GM18868 (cell line): ENCODE measurements at regions not wholly inside any gene's neighbourhood (a gene's known extent, or its start where the extent isn't known, plus 50 kb on each side); places are given as distances from the start of the nearest gene placed in this dataset.
A peak's percentile ranks its signal among the peaks of the same experiment; 100 is the strongest.
"Not testable (repeated sequence)": the region's sequence is repeated elsewhere in the genome, so short reads cannot be mapped to it uniquely, and the experiment has no call there.

Experiments used
- ATAC-seq: cut with Tn5 transposase; IDR thresholded peaks from one replicate; pipeline ENCODE4 v1.9.1; 2021; ENCODE audit warnings: mild to moderate bottlenecking, moderate library complexity; ENCODE audit not compliant: unreplicated experiment

DNA sequence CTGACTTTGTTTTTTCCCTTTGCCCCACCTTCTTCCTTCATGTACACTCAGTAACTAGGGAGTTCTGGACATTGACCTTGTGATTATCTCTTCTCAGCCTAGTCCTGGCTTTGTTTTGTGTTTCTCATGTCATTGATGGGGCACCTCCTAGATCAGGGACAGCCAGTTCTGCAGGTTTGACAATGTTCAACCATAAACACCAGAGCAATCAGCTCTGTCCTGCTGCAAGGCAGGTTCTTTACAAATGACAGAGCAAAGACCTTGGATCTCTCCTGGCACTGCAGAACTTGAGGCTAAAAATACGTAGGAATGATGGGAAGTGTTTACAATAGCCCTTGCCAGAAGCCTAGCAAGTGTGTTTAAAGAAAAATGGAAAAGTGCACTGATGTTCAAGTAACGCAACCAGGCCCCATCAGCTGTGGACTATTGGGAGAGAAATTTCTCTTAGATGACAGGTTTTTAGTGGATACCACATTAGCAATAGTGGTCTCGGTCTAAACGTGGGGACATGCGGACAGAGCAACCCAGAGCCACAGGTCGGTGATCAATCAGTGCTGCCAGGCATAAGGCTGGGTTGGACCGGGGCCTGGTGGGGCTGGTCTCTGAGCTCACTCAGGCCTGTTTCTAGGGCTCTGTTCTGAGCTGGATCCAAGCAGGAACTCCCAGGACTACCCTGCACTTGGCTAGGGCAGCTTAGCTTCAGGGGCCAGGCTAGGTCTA, 76.8 kb downstream of the SOWAHC start:
- no peak for ATAC-seq

DNA sequence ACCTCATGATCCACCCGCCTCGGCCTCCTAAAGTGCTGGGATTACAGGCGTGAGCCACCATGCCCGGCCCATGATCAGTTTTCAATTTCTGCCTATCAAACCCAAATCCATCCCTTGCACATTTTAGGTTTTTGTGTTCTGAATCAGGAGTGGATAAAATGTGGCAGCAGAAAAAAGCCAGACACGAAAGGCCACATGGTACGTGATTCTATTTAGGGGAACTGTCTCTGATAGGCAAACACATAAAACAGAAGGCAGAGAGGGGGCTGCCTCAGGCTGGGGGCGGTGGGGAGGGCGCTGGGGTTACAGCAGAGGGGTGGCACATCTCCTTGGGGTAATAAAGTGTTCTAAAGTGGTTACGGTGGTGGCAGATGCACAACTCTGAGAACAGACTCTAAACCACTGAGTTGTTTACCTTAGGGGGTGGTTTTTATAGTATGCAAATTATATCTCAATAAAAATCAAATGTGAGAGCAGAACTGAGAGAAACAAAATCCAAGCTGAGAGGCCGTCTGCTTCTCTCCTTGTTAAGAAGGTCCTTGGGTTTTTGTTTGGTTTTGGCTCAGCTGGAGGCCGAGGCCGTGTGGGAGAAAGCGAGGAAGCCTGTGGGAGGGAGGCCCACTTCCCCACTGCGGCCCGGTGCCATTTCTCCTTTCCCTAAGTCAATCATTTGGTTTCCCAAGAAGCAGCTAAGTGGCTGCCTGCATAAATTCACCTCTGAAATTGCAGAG, 78.0 kb downstream of the SOWAHC start:
- no peak for ATAC-seq

DNA sequence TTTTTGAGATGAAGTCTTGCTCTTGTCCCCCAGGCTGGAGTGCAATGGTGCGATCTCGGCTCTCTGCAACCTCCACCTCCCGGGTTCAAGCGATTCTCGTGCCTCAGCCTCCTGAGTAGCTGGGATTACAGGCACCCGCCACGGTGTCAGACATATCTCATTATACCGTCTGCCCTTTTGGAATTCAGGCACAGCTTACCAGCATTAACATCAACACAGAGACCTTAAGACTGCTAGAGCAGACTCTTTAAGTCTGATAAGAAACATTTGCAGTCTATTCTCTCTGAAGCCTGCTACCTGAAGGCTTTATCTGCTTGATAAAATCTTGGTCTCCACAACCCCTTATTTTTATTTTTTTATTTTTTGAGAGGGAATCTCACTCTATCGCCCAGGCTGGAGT, 78.7 kb downstream of the SOWAHC start:
- not testable (repeated sequence) for ATAC-seq

DNA sequence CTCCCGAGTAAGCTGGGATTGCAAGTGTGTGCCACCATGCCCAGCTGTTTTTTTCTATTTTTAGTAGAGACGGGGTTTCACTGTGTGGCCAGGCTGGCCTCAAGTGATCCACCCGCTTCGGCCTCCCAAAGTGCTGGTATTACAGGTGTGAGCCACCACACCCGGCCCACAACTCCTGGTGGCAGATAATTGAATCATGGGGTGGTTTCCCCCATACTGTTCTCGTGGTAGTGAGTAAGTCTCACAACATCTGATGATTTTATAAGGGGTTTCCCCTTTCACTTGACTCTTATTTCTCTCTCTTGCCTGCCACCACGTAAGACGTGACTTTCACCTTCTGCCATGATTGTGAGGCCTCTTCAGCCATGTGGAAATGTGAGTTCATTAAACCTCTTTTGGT, 79.1 kb downstream of the SOWAHC start:
- not testable (repeated sequence) for ATAC-seq

DNA sequence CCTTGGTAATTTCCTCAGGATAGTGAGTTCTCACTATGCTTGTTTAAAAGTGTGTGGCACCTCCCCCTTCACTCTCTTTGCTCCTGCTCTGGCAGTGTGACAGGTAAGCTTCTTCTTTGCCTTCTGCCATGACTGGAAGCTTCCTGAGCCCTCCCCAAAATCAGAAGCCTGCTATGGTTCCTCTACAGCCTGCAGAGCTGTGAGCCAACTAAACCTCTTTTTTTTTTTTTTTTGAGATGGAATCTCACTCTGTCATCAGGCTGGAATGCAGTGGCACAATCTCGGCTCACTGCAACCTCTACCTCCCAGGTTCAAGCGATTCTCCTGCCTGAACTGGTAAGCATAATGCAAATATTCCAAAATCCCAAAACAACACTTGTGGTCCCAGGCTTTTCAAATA, 80.0 kb downstream of the SOWAHC start:
- ATAC-seq = no peak

DNA sequence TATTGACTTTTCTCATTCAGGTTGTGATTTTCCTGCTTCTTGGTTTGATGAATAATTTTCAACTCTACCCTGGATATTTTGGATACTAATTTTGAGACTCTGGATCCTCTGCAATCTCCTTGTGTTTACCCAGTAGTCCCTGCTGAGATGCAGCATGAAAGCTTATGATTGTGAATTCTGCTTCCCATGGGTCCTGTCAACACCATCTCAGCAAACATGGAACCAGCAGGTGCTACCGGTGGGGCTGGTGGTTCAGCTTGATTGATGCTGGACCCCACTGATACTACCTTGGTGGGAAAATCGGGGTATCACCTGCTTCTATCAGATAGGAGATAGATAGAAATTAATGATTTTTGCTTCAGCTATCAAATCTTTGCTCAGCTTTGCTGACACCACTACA, 81.1 kb downstream of the SOWAHC start:
- ATAC-seq = no peak

DNA sequence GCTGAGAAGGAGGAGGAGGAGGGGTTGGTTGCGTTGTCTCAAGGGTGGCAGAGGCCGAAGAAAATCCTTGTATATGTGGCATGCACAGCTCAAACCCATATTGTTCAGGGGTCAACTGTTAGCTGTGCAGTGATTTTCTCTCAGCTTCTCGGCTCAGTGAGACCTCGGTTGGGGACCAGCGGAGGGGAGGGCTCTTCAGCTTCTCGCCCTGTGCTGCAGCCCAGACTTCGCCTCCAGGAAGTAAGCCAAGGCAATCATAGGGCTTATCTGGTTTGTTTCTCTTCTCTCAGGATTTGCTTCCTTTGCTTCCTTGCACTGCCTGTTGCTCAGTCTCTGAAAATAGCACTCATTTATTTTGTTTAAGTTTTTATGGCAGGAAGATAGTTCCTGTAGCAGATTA, 85.5 kb downstream of the SOWAHC start:
- no peak for ATAC-seq

DNA sequence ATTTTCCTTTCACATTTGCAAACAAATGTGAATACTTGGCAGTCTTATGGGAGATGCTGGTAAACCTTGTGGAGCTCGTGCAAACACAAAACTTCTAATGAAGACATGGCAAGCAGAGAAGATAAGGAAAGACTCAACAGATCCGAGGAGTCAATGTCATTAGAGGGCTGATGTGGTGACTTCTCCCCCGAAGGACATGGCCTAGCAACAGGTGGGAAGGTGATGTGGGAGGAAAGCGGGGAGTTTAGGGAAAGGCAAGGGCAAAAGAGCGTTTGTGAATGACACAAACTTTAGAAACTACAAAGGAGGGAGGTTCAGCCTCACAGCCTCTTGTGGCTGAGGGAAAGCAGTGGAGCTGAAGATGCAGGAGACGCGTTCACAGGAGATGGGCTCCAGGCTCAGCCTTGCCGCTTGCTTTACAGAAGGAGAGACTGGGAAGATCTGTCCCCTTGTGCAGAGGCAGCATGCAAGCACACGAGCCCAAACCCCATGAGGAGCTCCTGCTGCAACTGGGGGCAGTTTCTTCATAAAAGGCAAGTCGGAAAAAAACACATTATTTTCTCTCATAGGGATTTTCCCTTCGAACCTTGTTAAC, 86.6 kb downstream of the SOWAHC start:
- ATAC-seq = no peak

DNA sequence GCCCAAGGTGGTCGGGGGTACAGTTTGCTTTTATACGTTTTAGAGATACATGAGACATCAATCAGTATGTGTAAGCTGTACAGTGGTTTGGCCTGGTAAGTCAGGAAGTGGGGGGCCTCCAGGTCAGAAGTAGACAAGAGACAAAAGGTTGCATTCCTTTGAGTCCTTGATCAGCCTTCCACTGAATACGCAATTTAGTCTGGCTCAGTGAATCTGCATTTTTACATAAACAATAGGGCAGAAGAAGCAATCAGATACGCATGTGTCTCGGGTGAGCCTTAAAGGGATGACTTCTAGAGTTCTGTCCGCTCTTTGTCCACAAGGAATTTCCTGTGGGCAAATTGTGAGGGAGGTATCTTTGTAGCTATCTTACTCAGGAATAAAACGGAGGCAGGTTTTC, 87.2 kb downstream of the SOWAHC start:
- no peak for ATAC-seq

DNA sequence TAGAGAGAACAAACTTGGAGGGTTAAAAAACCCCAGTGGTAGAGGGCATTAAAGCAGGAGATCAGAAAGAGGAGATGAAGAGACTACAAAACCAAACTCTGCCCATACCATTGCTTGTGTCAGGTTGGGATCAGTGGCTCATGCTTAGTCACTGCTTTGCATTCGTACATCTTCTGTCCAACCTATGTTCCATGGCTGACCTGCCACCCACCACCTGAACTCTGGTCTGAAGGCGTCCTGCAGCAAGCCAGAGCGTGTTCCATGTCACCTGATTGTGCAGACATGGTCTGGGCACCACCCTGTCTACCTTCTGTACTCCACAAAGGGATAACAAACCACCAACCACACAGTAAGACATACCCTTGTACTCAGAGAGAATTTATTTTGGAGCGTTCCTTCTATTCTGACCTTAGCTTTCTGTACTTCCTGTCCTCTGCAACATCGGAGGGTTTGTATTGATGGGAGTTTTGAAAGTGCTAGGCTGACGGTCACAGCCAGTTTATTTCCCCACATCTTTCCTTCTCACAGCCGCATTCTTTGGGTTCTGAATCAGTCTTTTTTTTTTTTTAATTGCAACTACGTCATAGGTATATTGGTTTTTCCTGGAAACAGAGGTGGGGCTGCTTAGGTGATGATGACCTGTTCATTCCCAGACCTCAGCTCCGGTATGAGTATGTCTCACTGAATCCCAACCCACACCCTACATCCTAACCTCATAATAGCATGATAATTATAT, 88.3 kb downstream of the SOWAHC start:
- ATAC-seq = no peak

DNA sequence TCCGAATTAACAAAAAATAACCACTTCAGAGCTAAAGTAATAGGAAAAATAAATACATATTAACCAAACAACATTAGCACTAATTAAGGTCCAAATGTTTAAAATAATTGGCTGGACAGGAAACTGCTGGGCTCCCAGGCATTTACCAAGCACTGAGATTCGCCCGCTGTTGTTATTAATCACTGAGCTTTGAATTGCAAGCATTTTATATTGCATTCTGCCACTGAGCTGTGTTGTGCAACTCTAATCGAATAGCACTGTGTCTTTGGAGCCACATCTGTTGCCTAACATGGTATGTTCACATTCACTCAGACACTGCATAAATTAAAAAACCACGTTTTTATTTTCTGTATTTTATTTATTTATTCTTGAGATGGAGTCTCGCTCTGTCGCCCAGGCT, 88.9 kb downstream of the SOWAHC start:
- no peak for ATAC-seq

DNA sequence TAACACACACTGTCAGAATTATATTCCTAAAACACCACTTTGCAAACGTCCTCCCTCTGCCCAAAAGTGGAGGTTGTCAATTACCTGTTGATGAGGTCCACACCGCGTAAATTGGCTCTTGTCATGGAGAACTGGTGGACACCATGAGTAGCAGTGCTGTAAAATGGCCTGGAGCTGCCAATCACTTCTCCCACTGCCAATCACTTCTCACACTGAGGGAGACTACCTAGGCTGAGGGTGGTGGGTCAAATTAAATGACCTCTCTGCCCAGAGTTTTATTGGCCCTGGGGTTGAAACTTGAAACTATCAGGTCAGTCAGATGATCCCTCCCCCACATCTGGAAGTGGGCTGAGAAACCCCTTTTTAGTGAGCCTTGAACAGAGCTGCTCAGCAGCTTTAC, 89.6 kb downstream of the SOWAHC start:
- ATAC-seq = no peak

DNA sequence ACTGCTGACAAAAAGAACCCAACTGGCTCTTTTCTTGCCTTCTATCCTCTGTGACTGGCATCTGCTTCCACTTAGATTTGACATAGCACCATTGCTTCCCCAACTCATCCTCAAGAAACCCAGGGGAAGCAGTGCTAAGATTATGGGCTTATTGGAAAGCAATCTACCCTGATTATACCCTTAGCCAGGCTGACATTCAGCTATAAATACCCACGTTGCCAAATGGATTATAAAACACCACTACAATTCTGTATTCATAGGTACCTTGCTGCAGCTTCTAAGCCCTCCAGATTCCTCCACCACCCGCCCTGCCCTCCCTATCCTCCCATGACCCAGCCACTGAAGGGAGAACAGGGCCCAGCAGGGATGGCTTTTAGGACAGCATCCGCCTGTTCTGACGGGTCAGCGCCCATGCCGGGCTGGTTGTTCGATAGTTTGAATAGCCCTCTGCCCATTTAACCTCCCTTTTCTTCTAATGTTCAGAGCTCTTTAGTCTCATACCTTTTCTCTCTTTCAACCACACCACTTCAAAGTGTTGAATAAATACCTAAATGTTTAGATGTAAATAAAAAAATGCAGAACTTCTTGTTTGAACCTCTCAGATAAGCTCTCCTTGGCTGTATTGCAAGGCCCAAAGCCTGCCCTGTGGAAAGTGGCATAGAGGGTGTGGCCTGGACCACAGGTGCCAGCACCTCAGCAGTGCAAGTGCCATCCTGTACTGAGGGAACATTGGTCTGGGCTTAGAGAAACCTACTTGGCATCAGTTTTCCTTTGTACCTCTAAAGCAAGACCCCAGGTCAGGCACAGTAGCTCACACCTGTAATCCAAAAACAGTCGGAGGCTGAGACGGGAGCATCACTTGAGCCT, 86.6 kb upstream of the RGPD5 start:
- no peak for ATAC-seq

DNA sequence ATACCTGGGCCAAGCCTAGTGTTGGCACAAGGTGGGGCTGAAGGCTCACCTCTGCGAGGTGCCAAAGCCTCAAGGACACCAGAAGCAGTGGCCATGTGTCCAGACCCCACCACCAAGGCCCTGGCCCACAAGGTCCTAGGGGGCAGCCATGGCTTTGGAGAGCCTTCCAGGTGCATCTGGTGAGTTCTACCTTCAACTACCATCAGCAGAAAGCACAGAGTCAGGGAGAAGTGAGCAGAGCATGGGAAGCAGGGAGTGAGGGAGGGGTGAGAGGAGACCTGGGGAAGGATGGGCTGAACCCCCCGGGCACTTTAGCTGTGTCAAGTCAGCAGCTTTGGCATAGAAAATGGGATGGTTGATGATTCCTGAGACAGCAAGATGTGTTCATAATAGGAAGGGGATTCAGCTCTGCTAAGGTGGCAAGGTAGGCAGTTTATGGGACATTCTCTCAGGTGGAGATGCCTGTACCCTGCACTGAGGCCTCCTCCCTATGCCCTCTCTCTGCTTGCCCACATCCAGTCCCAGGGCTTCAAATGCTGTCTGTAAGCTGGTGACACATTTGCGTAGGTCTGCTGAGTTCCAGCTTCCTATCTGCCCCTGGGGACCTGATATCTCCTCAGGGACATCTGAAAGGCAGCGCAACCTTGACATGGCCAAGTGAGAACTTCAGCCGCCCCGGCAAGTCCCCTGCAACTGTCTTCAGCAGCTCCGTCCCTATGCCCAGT, 83.4 kb upstream of the RGPD5 start:
- ATAC-seq = no peak

DNA sequence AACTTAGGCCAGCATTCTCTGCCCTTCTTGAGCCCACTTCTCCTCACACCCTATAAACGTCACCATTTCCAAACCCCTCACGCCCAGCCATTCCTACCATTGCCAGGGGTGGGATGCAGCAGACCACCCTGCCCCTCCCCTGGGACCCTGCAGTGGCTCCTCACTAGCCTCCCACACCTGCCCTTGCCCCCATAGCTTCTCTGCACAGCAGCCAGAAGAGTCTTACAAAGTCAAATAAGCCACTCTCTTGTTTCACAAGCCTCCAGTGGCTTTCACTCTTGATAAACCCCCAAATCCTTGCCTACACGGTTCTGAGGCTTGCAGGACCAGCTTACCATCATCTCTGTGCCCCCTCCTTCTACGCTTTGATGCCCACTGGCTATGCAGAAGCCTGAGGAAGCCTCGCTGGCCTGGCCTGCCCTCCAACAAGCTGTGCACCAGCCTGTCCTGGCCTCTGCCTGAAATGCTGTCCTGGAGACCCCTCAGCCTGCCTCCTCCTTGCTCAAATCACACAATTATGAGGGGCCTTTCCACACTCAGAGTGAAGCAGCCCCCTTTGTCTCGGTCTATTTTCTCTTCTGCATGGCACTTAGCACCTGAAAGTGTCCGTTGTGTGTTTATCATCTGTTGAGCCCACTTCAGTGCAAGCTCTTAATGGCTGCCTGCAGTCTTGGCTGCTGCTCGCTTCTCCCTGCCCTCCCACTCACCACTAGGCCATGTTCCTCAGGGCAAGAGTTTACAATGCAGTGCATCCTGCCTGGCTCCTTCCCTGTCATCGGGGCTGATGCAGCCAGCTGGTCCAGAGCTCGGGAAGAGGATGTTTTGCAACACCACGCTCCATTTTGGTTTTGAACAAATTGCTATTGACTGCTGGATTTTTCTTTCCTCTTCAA, 82.6 kb upstream of the RGPD5 start:
- no peak for ATAC-seq

DNA sequence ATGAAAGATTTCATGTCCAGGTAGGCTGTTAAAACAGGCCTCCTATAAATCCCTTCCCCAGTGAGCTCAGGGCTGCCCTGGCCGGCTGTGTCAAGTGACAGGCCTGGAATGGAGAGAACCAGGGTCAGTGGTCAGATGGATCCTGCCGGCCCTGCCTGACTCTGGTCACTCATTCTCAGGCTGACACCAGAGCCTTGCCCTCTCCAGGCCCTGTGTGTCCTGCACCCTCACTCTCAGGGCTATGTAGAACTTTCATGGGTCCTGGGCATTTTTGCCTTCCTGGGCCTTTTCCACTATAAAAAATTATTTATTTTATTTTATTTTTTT, 82.0 kb upstream of the RGPD5 start:
- no peak for ATAC-seq

DNA sequence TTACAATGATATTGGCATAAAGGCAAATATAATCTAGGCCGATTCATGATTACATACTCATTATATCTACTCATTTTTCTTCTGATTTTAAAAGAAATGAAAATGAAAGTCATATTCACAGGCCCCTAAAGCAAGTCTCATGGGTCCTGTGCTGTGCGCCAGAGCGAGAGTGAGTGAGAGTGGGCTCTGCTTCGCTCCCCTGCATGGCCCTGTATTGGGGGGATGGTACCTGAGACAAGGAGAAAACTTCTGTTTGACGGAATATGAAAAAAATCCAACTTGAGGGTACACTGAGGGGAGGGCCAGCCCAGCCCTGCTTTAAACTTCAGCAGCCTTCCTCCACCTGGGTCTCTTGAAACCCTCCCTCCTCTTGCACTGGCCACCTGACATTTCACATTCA, 81.4 kb upstream of the RGPD5 start:
- ATAC-seq = peak; percentile 40

DNA sequence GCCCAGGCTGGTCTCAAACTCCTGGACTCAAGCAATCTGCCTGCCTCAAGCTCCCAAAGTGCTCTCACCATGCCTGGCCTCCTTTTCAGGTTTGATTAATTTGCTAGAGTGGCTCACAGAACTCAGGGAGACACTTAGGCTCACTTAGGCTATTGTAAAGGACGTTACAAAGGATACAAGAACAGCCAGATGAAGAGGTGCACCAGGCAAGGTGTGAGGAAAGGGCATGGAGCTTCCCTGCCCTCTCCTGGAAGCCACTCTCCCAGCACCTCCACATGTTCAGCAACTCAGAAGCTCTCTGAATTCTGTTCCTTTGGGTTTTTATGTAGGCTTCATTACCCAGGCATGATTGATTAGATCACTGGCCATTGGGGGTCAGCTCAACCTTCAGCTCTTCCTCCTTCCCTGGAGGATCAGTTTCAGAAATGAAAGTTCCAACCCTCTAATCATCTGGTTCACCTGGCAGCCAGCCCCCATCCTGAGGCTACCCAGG, 78.7 kb upstream of the RGPD5 start:
- no peak for ATAC-seq

DNA sequence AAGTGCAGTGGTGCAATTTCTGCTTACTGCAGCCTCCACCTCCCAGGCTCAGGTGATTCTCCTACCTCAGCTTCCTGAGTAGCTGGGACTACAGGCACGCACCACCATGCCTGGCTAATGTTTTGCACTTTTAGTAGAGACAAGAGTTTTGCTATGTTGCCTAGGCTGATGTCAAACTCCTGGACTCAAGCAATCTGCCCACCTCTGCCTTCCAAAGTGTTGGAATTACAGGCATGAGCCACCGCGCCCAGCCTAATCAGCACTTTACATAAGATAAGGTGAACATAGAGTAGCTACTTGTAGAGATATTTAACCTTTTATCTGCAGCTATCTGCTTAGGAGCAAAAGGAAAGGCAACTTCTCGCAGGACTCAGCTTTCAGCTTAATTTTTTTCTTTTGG, 77.5 kb upstream of the RGPD5 start:
- ATAC-seq = not testable (repeated sequence)
